Mesothelial cell of epicardium (in vitro differentiated cells): ENCODE measurements at regions not wholly inside any gene's neighbourhood (a gene's known extent, or its start where the extent isn't known, plus 50 kb on each side); places are given as distances from the start of the nearest gene placed in this dataset.

Experiments
- DNase-seq, 2 experiments: peaks; one replicate each; pipeline ENCODE4 v3.0.0; 2021; ENCODE audit warnings: low spot score in 2 of 2; ENCODE audit not compliant: unreplicated experiment in 2 of 2
- H3K27ac Mint-ChIP-seq: 2 replicates; pipeline ENCODE4 v1.8.0; 2021; ENCODE audit warnings: mixed read lengths
- H3K27me3 Mint-ChIP-seq: 2 replicates; pipeline ENCODE4 v1.8.0; 2021; ENCODE audit warnings: low read depth, mixed read lengths
- H3K36me3 Mint-ChIP-seq: 2 replicates; pipeline ENCODE4 v1.8.0; 2021; ENCODE audit warnings: mixed read lengths
- H3K4me1 Mint-ChIP-seq: 2 replicates; pipeline ENCODE4 v1.8.0; 2021; ENCODE audit warnings: mixed read lengths
- H3K4me3 Mint-ChIP-seq: 2 replicates; pipeline ENCODE4 v1.8.0; 2021; ENCODE audit warnings: mild to moderate bottlenecking, moderate library complexity, mixed read lengths
- H3K9me3 Mint-ChIP-seq: 2 replicates; pipeline ENCODE4 v1.8.0; 2021; ENCODE audit warnings: mixed read lengths
- CTCF ChIP-seq: fragments of 200-600 bp; sonication (generic); IDR thresholded peaks from one replicate; pipeline ENCODE4 v1.5.0; 2021; ENCODE audit warnings: antibody characterized with exemption; ENCODE audit not compliant: unreplicated experiment

DNA sequence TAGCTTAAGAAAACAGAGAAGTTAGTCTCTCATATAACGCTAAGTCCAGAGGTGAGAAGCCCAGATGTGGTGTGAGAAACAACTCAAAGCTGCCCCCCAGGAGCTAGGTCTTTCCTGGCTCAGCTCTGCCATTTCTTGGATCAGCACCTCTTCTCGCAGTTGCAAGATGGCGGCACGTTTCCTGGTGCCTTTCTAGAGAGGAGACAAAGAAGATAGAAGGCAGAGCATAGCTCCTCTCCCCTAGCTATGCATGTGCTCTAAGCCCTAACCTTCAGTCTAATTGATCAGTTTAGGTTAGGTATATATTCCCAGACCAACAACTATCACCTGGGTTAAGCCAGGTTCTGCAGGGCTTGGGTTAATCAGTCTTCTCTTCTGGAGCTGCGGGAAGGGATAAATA lies 119.5 kb upstream of the RAB12 start:
- H3K36me3 Mint-ChIP-seq, result no peaks in the 10 kb centered on the region
- H3K27ac Mint-ChIP-seq, result no peak overlapping the region
- H3K4me1 Mint-ChIP-seq, result no peaks in the 10 kb centered on the region
- H3K9me3 Mint-ChIP-seq, result peaks cover 4% of the 10 kb centered on the region
- H3K27me3 Mint-ChIP-seq, result peaks cover 40% of the 10 kb centered on the region
- no peak overlapping the region for H3K4me3 Mint-ChIP-seq
- DNase-seq, result no peak
- TF ChIP-seq CTCF, result no peak

DNA sequence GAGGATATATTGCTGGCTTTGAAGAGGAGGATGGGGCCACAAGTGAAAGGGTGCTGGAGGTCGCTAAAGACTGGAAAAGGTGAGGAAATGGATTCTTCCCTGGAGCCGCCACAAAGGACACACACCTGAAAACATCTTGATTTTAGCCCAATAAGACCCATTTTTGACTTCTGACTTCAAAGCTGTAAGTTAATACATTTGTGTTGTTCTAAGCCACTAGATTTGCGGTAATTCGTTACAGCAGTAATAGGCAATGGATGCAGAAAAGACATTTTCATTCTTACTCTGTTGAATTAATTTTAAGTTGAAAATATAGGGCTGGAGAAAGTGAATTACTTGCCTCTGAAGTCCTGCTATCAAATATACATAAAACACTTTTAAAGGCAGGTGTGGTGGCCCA lies 117.7 kb upstream of the RAB12 start:
- peaks cover 3% of the 10 kb centered on the region for H3K4me1 Mint-ChIP-seq
- peaks cover 4% of the 10 kb centered on the region for H3K9me3 Mint-ChIP-seq
- DNase-seq, result no peak
- no peak overlapping the region for H3K4me3 Mint-ChIP-seq
- no peak overlapping the region for H3K27ac Mint-ChIP-seq
- H3K36me3 Mint-ChIP-seq, result no peaks in the 10 kb centered on the region
- no peak for TF ChIP-seq CTCF
- H3K27me3 Mint-ChIP-seq, result peaks cover 39% of the 10 kb centered on the region

- H3K36me3 Mint-ChIP-seq, result no peaks in the 10 kb centered on the region
- H3K27ac Mint-ChIP-seq, result no peak overlapping the region
- H3K4me3 Mint-ChIP-seq, result no peak overlapping the region
- TF ChIP-seq CTCF, result no peak
- H3K27me3 Mint-ChIP-seq, result peaks cover 39% of the 10 kb centered on the region
- peak in 1 of 2 experiments; percentile 10 for DNase-seq
- peaks cover 5% of the 10 kb centered on the region for H3K9me3 Mint-ChIP-seq
- peaks cover 3% of the 10 kb centered on the region for H3K4me1 Mint-ChIP-seq
Observed at GRCh38 chr18:8493141-8493540, 116.1 kb upstream of the RAB12 start.

- Mint-ChIP-seq H3K36me3 (no peaks in the 10 kb centered on the region), H3K27me3 (peaks cover 31% of the 10 kb centered on the region), H3K4me3 (no peak overlapping the region), H3K4me1 (peaks cover 3% of the 10 kb centered on the region), H3K27ac (no peak overlapping the region), H3K9me3 (peaks cover 11% of the 10 kb centered on the region)
- TF ChIP-seq CTCF, result no peak
- no peak for DNase-seq
Observed at GRCh38 chr18:8496186-8496585, 113.1 kb upstream of the RAB12 start.

DNA sequence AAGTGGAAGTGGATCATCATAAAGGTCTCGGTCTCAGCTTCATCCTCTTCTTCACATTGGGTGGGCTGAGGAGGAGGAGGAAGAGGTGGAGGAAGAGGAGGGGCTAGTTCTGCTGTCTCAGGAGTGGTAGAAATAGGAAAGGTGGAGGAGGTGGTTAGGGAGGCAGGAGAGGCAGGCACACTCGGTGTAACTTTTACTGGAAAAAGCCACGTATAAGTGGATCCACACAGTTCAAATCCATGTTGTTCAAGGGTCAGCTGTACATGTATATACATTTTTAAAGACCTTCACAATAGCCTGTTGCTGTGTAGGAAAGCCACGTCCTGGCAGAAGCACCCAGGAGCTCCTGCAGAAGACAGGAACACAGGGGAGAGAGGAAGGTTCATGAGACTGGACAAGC lies 110.3 kb upstream of the RAB12 start:
- no peak overlapping the region for H3K4me3 Mint-ChIP-seq
- H3K27ac Mint-ChIP-seq, result no peak overlapping the region
- H3K36me3 Mint-ChIP-seq, result no peaks in the 10 kb centered on the region
- DNase-seq, result no peak
- H3K27me3 Mint-ChIP-seq, result peaks cover 13% of the 10 kb centered on the region
- H3K4me1 Mint-ChIP-seq, result peaks cover 3% of the 10 kb centered on the region
- H3K9me3 Mint-ChIP-seq, result peaks cover 11% of the 10 kb centered on the region
- TF ChIP-seq CTCF, result no peak
